Caki2 (cell line): ENCODE measurements at regions not wholly inside any gene's neighbourhood (a gene's known extent, or its start where the extent isn't known, plus 50 kb on each side); places are given as distances from the start of the nearest gene placed in this dataset.
"Not testable (repeated sequence)": the region's sequence is repeated elsewhere in the genome, so short reads cannot be mapped to it uniquely, and the experiment has no call there.

Experiments
- DNase-seq: peaks from one replicate; pipeline ENCODE4 v3.0.0-alpha.2; 2015; ENCODE audit warnings: low read depth
- in situ Hi-C: cut with HindIII; loops from 2 replicates; pipeline ENCODE4 v1.10.0; 2016; ENCODE audit warnings: low sequenced_read_pairs, low pct_unique_long_range_greater_than_20kb, mixed read lengths

- DNase-seq: no peak
Observed at GRCh38 chr5:8550921-8551320, 682.0 kb downstream of the MTRR start.

GRCh38 chr5:8553364-8553763 lies 684.4 kb downstream of the MTRR start:
- in situ Hi-C loops: no loop called here

More at GRCh38 chr5:8550921-8551320, 682.0 kb downstream of the MTRR start:
- in situ Hi-C loops: no loop called here

GRCh38 chr5:8557728-8558127 lies 688.8 kb downstream of the MTRR start:
- no peak for DNase-seq
- in situ Hi-C loops: no loop called here

More at GRCh38 chr5:8553364-8553763, 684.4 kb downstream of the MTRR start:
- no peak for DNase-seq

GRCh38 chr5:8560776-8561175 lies 691.8 kb downstream of the MTRR start:
- in situ Hi-C loops: no loop called here
- DNase-seq: no peak

GRCh38 chr5:8561224-8561840 lies 692.4 kb downstream of the MTRR start:
- in situ Hi-C loops: no loop called here
- no peak for DNase-seq

GRCh38 chr5:8561854-8562253 lies 692.9 kb downstream of the MTRR start:
- in situ Hi-C loops: no loop called here
- no peak for DNase-seq

- DNase-seq, in situ Hi-C loops: not testable (repeated sequence)
Observed at GRCh38 chr5:8563540-8563939, 694.6 kb downstream of the MTRR start.

GRCh38 chr5:8568858-8569257 lies 699.9 kb downstream of the MTRR start:
- no peak for DNase-seq
- in situ Hi-C loops: no loop called here

GRCh38 chr5:8570528-8570927 lies 701.6 kb downstream of the MTRR start:
- in situ Hi-C loops: no loop called here
- DNase-seq: no peak

GRCh38 chr5:8576178-8576577 lies 707.2 kb downstream of the MTRR start:
- in situ Hi-C loops: no loop called here
- DNase-seq: no peak

- in situ Hi-C loops: no loop called here
- no peak for DNase-seq
Observed at GRCh38 chr5:8577792-8578191, 708.8 kb downstream of the MTRR start.

- DNase-seq: no peak
- in situ Hi-C loops: no loop called here
Observed at GRCh38 chr5:8580298-8580697, 711.4 kb downstream of the MTRR start.

GRCh38 chr5:8581047-8581446 lies 712.1 kb downstream of the MTRR start:
- in situ Hi-C loops: no loop called here
- no peak for DNase-seq

GRCh38 chr5:8585230-8586018 lies 716.5 kb downstream of the MTRR start:
- in situ Hi-C loops: no loop called here
- no peak for DNase-seq

GRCh38 chr5:8590959-8591358 lies 722.0 kb downstream of the MTRR start:
- DNase-seq: no peak

GRCh38 chr5:8598356-8598755 lies 729.4 kb downstream of the MTRR start:
- in situ Hi-C loops: no loop called here
- DNase-seq: no peak

More at GRCh38 chr5:8590959-8591358, 722.0 kb downstream of the MTRR start:
- in situ Hi-C loops: no loop called here

- in situ Hi-C loops: no loop called here
- DNase-seq: no peak
Observed at GRCh38 chr5:8598996-8599395, 730.0 kb downstream of the MTRR start.

GRCh38 chr5:8600843-8601242 lies 731.9 kb downstream of the MTRR start:
- no peak for DNase-seq
- in situ Hi-C loops: no loop called here

- in situ Hi-C loops: no loop called here
- no peak for DNase-seq
Observed at GRCh38 chr5:8601831-8602354, 732.9 kb downstream of the MTRR start.

GRCh38 chr5:8606231-8606630 lies 737.3 kb downstream of the MTRR start:
- in situ Hi-C loops: no loop called here

More at GRCh38 chr5:8606231-8606630, 737.3 kb downstream of the MTRR start:
- DNase-seq: no peak
